Gastroesophageal sphincter (tissue), 3 donors: ENCODE measurements at regions not wholly inside any gene's neighbourhood (a gene's known extent, or its start where the extent isn't known, plus 50 kb on each side); places are given as distances from the start of the nearest gene placed in this dataset.

Experiments
- EP300 ChIP-seq: sonication (generic); formaldehyde crosslinking; IDR thresholded peaks from one replicate; pipeline ENCODE4 v1.6.1; 2017; ENCODE audit warnings: antibody characterized with exemption, mild to moderate bottlenecking
- POLR2AphosphoS5 ChIP-seq: sonication (generic); formaldehyde crosslinking; IDR thresholded peaks from one replicate; pipeline ENCODE4 v1.6.1; 2017; ENCODE audit warnings: antibody characterized with exemption
- TF ChIP-seq, protein P1 (sequence below), 4 experiments: fragments of 200-600 bp in 2 of 4; fragments of 450-650 bp in 2 of 4; sonication (generic) in 1 of 4; IDR thresholded peaks; one replicate each; pipeline ENCODE4 v1.5.1; 2017 to 2019; ENCODE audit warnings: antibody characterized with exemption in 4 of 4, mild to moderate bottlenecking in 2 of 4, moderate library complexity in 2 of 4

DNA sequence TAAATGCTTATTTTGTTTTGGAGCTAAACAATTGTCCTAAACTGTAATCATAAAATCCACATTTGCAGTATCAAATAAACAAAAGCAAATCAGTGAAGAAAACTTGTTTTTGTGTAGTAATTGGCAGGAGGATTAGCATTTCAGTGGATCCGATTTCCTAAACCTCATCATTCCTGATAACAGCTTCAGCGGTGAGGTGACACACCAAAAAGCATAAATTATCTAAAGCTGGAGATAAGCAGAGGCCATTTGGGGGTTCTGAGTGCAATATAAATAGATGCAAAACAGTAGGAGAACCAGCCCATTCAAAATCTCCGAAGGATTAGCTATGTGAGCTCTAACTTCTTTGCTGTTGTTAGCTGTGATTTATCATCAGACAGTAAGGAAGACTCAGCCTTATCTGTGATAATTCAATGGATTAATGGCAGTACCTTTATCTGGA, 235.8 kb downstream of the EPHA7 start:
- TF ChIP-seq, protein P1, sequence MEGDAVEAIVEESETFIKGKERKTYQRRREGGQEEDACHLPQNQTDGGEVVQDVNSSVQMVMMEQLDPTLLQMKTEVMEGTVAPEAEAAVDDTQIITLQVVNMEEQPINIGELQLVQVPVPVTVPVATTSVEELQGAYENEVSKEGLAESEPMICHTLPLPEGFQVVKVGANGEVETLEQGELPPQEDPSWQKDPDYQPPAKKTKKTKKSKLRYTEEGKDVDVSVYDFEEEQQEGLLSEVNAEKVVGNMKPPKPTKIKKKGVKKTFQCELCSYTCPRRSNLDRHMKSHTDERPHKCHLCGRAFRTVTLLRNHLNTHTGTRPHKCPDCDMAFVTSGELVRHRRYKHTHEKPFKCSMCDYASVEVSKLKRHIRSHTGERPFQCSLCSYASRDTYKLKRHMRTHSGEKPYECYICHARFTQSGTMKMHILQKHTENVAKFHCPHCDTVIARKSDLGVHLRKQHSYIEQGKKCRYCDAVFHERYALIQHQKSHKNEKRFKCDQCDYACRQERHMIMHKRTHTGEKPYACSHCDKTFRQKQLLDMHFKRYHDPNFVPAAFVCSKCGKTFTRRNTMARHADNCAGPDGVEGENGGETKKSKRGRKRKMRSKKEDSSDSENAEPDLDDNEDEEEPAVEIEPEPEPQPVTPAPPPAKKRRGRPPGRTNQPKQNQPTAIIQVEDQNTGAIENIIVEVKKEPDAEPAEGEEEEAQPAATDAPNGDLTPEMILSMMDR (IDR thresholded peaks at IDR 0.05) = no peak
- no peak for TF ChIP-seq EP300
- TF ChIP-seq POLR2AphosphoS5 = no peak
